Activated CD8-positive, alpha-beta T cell treated with anti-CD3 and anti-CD28 coated beads for 36 hours (primary cell): ENCODE measurements at regions not wholly inside any gene's neighbourhood (a gene's known extent, or its start where the extent isn't known, plus 50 kb on each side); places are given as distances from the start of the nearest gene placed in this dataset.

Experiments used
- ATAC-seq: fragments of 200-7000 bp; cut with Tn5 transposase; one replicate; pipeline ENCODE4 v1.10.0; 2021; ENCODE audit warnings: mild to moderate bottlenecking, moderate library complexity
- CTCF ChIA-PET: fragments of 350-600 bp; sonication (Branson Sonifier 250); formaldehyde crosslinking; loops from one replicate; lab custom pipeline; 2021; ENCODE audit warnings: antibody characterized with exemption; lab: Charles Lee
- POLR2A ChIA-PET: fragments of 350-600 bp; sonication (Branson Sonifier 250); formaldehyde crosslinking; loops from one replicate; lab custom pipeline; 2021; ENCODE audit warnings: antibody characterized with exemption; lab: Charles Lee
- DNase-seq: peaks from one replicate; pipeline ENCODE4 v3.0.0-alpha.2; 2020
- H3K27ac Mint-ChIP-seq: one replicate; pipeline ENCODE4 v1.8.0; 2021; ENCODE audit warnings: mild to moderate bottlenecking, mixed read lengths
- H3K27me3 Mint-ChIP-seq: one replicate; pipeline ENCODE4 v1.8.0; 2021; ENCODE audit warnings: mixed read lengths
- H3K36me3 Mint-ChIP-seq: one replicate; pipeline ENCODE4 v1.8.0; 2021; ENCODE audit warnings: low read depth, mixed read lengths
- H3K4me1 Mint-ChIP-seq: one replicate; pipeline ENCODE4 v1.8.0; 2021; ENCODE audit warnings: low read depth, mixed read lengths
- H3K4me3 Mint-ChIP-seq: one replicate; pipeline ENCODE4 v1.8.0; 2021; ENCODE audit warnings: mild to moderate bottlenecking, moderate library complexity, mixed read lengths
- H3K9me3 Mint-ChIP-seq: one replicate; pipeline ENCODE4 v1.8.0; 2021; ENCODE audit warnings: mixed read lengths
- intact Hi-C: fragments of 100-400 bp; cut with micrococcal nuclease; formaldehyde crosslinking; loops from one replicate; pipeline ENCODE4 v1.10.0; 2022
- TF ChIP-seq, protein P1 (sequence below): fragments of 200-600 bp; IDR thresholded peaks from one replicate; pipeline ENCODE4 v1.8.0; 2022; ENCODE audit warnings: antibody characterized with exemption, mild to moderate bottlenecking

DNA sequence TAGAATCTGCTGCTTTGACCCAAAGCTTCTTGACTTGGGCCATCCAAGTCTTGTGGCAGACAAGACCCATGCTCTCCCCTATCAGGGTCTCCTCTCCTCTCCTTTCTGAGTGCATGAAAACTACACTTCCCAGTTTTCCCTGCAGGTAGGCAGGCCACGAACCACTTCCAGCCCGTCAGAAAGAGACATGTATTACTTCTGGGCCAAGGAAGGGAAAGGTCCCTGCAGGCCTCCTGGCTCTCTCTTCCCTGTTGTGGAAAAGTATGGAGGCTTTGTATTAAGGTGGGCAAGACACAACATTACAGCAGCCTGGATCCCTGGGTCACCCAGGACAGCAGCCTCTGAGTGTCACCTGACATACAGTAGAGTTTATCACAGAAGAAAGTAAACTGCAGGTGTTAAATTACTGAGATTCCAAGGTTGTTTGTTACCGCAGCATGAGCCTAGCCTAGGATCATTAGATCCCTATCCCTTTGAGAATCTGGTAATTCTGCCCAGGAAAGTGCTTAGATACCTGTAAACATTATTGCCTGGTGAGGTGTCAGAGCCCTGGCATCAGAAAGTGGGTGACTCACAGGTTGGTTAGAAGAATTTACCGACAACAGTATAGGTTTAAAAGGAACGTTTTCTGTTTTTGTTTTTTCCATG is 717.3 kb downstream of the MATN1 start:
- TF ChIP-seq, protein P1, sequence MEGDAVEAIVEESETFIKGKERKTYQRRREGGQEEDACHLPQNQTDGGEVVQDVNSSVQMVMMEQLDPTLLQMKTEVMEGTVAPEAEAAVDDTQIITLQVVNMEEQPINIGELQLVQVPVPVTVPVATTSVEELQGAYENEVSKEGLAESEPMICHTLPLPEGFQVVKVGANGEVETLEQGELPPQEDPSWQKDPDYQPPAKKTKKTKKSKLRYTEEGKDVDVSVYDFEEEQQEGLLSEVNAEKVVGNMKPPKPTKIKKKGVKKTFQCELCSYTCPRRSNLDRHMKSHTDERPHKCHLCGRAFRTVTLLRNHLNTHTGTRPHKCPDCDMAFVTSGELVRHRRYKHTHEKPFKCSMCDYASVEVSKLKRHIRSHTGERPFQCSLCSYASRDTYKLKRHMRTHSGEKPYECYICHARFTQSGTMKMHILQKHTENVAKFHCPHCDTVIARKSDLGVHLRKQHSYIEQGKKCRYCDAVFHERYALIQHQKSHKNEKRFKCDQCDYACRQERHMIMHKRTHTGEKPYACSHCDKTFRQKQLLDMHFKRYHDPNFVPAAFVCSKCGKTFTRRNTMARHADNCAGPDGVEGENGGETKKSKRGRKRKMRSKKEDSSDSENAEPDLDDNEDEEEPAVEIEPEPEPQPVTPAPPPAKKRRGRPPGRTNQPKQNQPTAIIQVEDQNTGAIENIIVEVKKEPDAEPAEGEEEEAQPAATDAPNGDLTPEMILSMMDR, result no peak
- POLR2A ChIA-PET, result no interaction called here
- CTCF ChIA-PET, result no interaction called here
- intact Hi-C loops, result no loop called here
- DNase-seq (no peak), ATAC-seq (no peak)
- Mint-ChIP-seq H3K36me3 (no peaks in the 10 kb centered on the region), H3K27ac (no peak overlapping the region), H3K27me3 (no peaks in the 10 kb centered on the region), H3K4me3 (no peak overlapping the region), H3K4me1 (no peaks in the 10 kb centered on the region), H3K9me3 (no peaks in the 10 kb centered on the region)

- TF ChIP-seq, protein P1, result no peak
- H3K27ac Mint-ChIP-seq, result no peak overlapping the region
- H3K27me3 Mint-ChIP-seq, result no peaks in the 10 kb centered on the region
- intact Hi-C loops, result no loop called here
- no peaks in the 10 kb centered on the region for H3K36me3 Mint-ChIP-seq
- DNase-seq (no peak), ATAC-seq (no peak)
- no peaks in the 10 kb centered on the region for H3K4me1 Mint-ChIP-seq
- ChIA-PET POLR2A (no interaction called here), CTCF (no interaction called here)
- H3K4me3 Mint-ChIP-seq, result no peak overlapping the region
- no peaks in the 10 kb centered on the region for H3K9me3 Mint-ChIP-seq
These were observed 721.7 kb downstream of the MATN1 start for GRCh38 chr1:30001732-30002039.

DNA sequence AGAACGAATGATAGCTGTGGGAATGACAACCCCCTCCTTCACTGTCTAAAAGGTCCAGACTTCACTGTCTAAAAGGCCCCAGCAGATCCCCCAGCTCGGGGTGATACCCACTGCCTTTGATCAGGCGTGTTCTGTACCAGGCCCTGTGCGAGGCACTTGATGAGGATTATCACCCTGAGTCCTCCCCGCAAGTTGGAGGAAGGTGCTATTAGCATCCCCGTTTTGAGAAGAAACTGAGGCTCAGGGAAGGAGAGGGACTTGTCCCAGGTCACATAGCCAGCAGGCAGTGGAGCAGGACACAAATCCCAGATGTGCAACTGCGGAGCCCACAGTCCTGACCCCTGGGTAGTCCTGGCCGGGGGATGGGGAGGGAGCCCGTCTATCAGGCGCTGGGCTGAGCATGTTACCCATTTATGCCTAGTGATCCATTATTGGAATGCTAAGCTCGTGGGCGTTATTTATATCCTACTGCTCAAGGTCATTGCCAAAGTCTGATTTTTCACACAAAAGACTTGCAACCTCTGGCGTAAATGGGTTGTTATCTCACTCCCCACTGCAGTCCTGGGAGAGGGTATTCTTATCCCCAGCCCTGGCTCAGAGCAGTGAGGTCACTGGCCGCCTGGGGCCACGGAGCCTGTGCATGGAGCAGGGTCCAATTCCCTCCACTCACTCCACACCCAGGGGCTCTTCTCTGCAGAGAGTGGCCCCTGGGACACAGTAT is 722.2 kb downstream of the MATN1 start:
- Mint-ChIP-seq H3K9me3 (peaks cover 3% of the 10 kb centered on the region), H3K27me3 (peaks cover 2% of the 10 kb centered on the region), H3K4me1 (no peaks in the 10 kb centered on the region), H3K27ac (no peak overlapping the region), H3K4me3 (no peak overlapping the region), H3K36me3 (no peaks in the 10 kb centered on the region)
- ChIA-PET POLR2A (no interaction called here), CTCF (no interaction called here)
- intact Hi-C loops, result no loop called here
- ATAC-seq (no peak), DNase-seq (no peak)
- TF ChIP-seq, protein P1, result no peak

- intact Hi-C loops, result no loop called here
- no peaks in the 10 kb centered on the region for H3K4me1 Mint-ChIP-seq
- no peak overlapping the region for H3K27ac Mint-ChIP-seq
- TF ChIP-seq, protein P1, result no peak
- ATAC-seq (no peak), DNase-seq (no peak)
- CTCF ChIA-PET, result no interaction called here
- H3K27me3 Mint-ChIP-seq, result peaks cover 2% of the 10 kb centered on the region
- no peaks in the 10 kb centered on the region for H3K36me3 Mint-ChIP-seq
- H3K9me3 Mint-ChIP-seq, result peaks cover 7% of the 10 kb centered on the region
- POLR2A ChIA-PET, result no interaction called here
- no peak overlapping the region for H3K4me3 Mint-ChIP-seq
These were observed 723.1 kb downstream of the MATN1 start for GRCh38 chr1:30000266-30000665.

DNA sequence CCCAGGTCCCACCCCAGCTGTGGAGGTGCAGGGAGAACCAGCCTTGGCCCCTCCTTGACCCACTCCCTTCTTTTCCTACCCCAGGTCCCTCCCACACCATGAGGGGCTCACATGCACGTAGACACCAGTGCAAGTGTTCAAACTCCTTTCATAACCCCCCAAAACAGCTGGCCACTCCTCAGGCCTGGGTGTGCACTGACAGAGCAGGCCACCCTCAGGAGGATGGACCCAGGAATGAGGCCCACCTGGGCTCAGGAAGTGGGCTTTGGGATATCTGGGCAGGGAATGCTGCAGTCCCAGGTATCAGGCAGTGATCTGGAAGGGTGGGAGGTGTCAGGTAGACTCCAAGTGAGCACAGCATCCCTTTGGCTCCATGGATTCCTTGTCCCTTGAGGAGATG is 723.8 kb downstream of the MATN1 start:
- POLR2A ChIA-PET, result no interaction called here
- Mint-ChIP-seq H3K27me3 (peaks cover 3% of the 10 kb centered on the region), H3K9me3 (peaks cover 11% of the 10 kb centered on the region), H3K36me3 (no peaks in the 10 kb centered on the region), H3K27ac (no peak overlapping the region), H3K4me1 (no peaks in the 10 kb centered on the region), H3K4me3 (no peak overlapping the region)
- no peak for ATAC-seq
- intact Hi-C loops, result no loop called here
- CTCF ChIA-PET, result no interaction called here
- TF ChIP-seq, protein P1, result no peak
- no peak for DNase-seq
